ENCODE measurements at regions not wholly inside any gene's neighbourhood (a gene's known extent, or its start where the extent isn't known, plus 50 kb on each side); places are given as distances from the start of the nearest gene placed in this dataset.

DNA sequence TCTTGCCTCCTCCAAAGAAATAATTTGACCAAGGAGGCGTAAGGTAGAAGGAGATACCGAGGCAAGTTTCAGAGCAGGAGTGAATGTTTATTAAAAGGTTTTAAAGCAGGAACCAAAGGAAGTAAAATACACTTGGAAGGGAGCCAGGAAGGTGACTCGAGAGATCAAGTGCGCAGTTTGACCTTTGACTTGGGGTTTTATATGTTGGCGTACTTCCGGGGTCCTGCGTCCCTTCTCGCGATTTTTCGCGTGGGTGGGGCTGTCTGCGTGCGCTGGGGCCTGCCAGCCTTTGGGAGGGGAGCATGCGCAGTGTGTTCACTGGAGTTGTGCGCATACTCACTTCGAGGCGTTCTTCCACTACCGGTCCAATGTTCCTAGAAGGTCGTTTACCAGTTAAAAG lies 166.0 kb upstream of the IRX2 start:
- no peak for ATAC-seq
- peaks cover 17% of the 10 kb centered on the region for H3K36me3 Mint-ChIP-seq
- peaks cover 78% of the 10 kb centered on the region for H3K27me3 Mint-ChIP-seq (ENCODE audit: low read depth)
- peaks cover 57% of the 10 kb centered on the region for H3K4me1 Mint-ChIP-seq
- no peak overlapping the region for H3K27ac Mint-ChIP-seq
- no peak overlapping the region for H3K4me3 Mint-ChIP-seq
- TF ChIP-seq NR1H2 (CRISPR knock-in tag; IDR thresholded peaks at IDR 0.05) (no peak), TEAD1 (CRISPR knock-in tag; IDR thresholded peaks at IDR 0.05) (no peak), NR2C2 (CRISPR knock-in tag; IDR thresholded peaks at IDR 0.05) (no peak), ZNF671 (CRISPR knock-in tag; IDR thresholded peaks at IDR 0.05) (no peak), ZBTB21 (CRISPR knock-in tag; IDR thresholded peaks at IDR 0.05; ENCODE audit: borderline replicate concordance) (no peak), PRRX2 (CRISPR knock-in tag; IDR thresholded peaks at IDR 0.05) (no peak), ETV6 (CRISPR knock-in tag; IDR thresholded peaks at IDR 0.05) (no peak), CREM (CRISPR knock-in tag; IDR thresholded peaks at IDR 0.05) (no peak), GRHL2 (CRISPR knock-in tag; IDR thresholded peaks at IDR 0.05; ENCODE audit: insufficient replicate concordance, severe bottlenecking) (no peak), SOX15 (CRISPR knock-in tag; IDR thresholded peaks at IDR 0.05) (no peak), ELF4 (CRISPR knock-in tag; IDR thresholded peaks at IDR 0.05; ENCODE audit: low read depth) (no peak), TCF7 (CRISPR knock-in tag; IDR thresholded peaks at IDR 0.05; ENCODE audit: low read depth) (no peak), HMGA2 (CRISPR knock-in tag; IDR thresholded peaks at IDR 0.05) (no peak)
- TF ChIP-seq, protein P1, sequence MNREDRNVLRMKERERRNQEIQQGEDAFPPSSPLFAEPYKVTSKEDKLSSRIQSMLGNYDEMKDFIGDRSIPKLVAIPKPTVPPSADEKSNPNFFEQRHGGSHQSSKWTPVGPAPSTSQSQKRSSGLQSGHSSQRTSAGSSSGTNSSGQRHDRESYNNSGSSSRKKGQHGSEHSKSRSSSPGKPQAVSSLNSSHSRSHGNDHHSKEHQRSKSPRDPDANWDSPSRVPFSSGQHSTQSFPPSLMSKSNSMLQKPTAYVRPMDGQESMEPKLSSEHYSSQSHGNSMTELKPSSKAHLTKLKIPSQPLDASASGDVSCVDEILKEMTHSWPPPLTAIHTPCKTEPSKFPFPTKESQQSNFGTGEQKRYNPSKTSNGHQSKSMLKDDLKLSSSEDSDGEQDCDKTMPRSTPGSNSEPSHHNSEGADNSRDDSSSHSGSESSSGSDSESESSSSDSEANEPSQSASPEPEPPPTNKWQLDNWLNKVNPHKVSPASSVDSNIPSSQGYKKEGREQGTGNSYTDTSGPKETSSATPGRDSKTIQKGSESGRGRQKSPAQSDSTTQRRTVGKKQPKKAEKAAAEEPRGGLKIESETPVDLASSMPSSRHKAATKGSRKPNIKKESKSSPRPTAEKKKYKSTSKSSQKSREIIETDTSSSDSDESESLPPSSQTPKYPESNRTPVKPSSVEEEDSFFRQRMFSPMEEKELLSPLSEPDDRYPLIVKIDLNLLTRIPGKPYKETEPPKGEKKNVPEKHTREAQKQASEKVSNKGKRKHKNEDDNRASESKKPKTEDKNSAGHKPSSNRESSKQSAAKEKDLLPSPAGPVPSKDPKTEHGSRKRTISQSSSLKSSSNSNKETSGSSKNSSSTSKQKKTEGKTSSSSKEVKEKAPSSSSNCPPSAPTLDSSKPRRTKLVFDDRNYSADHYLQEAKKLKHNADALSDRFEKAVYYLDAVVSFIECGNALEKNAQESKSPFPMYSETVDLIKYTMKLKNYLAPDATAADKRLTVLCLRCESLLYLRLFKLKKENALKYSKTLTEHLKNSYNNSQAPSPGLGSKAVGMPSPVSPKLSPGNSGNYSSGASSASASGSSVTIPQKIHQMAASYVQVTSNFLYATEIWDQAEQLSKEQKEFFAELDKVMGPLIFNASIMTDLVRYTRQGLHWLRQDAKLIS (CRISPR knock-in tag; IDR thresholded peaks at IDR 0.05; ENCODE audit: borderline replicate concordance) = no peak
- TF ChIP-seq, protein P2, sequence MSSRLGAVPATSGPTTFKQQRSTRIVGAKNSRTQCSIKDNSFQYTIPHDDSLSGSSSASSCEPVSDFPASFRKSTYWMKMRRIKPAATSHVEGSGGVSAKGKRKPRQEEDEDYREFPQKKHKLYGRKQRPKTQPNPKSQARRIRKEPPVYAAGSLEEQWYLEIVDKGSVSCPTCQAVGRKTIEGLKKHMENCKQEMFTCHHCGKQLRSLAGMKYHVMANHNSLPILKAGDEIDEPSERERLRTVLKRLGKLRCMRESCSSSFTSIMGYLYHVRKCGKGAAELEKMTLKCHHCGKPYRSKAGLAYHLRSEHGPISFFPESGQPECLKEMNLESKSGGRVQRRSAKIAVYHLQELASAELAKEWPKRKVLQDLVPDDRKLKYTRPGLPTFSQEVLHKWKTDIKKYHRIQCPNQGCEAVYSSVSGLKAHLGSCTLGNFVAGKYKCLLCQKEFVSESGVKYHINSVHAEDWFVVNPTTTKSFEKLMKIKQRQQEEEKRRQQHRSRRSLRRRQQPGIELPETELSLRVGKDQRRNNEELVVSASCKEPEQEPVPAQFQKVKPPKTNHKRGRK (CRISPR knock-in tag; IDR thresholded peaks at IDR 0.05; ENCODE audit: borderline replicate concordance) = no peak
- TF ChIP-seq, protein P3, sequence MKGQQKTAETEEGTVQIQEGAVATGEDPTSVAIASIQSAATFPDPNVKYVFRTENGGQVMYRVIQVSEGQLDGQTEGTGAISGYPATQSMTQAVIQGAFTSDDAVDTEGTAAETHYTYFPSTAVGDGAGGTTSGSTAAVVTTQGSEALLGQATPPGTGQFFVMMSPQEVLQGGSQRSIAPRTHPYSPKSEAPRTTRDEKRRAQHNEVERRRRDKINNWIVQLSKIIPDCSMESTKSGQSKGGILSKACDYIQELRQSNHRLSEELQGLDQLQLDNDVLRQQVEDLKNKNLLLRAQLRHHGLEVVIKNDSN (CRISPR knock-in tag; IDR thresholded peaks at IDR 0.05) = no peak
- TF ChIP-seq, protein P4, sequence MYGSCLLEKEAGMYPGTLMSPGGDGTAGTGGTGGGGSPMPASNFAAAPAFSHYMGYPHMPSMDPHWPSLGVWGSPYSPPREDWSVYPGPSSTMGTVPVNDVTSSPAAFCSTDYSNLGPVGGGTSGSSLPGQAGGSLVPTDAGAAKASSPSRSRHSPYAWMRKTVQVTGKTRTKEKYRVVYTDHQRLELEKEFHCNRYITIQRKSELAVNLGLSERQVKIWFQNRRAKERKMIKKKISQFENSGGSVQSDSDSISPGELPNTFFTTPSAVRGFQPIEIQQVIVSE (CRISPR knock-in tag; IDR thresholded peaks at IDR 0.05; ENCODE audit: borderline replicate concordance) = no peak
- TF ChIP-seq, protein P5, sequence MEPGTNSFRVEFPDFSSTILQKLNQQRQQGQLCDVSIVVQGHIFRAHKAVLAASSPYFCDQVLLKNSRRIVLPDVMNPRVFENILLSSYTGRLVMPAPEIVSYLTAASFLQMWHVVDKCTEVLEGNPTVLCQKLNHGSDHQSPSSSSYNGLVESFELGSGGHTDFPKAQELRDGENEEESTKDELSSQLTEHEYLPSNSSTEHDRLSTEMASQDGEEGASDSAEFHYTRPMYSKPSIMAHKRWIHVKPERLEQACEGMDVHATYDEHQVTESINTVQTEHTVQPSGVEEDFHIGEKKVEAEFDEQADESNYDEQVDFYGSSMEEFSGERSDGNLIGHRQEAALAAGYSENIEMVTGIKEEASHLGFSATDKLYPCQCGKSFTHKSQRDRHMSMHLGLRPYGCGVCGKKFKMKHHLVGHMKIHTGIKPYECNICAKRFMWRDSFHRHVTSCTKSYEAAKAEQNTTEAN (CRISPR knock-in tag; IDR thresholded peaks at IDR 0.05) = no peak
- DNase-seq (ENCODE audit: low spot score) = no peak
- CTCF ChIA-PET = no interaction called here
- POLR2A ChIA-PET = no interaction called here
- H3K9me3 Mint-ChIP-seq = peaks cover 17% of the 10 kb centered on the region

DNA sequence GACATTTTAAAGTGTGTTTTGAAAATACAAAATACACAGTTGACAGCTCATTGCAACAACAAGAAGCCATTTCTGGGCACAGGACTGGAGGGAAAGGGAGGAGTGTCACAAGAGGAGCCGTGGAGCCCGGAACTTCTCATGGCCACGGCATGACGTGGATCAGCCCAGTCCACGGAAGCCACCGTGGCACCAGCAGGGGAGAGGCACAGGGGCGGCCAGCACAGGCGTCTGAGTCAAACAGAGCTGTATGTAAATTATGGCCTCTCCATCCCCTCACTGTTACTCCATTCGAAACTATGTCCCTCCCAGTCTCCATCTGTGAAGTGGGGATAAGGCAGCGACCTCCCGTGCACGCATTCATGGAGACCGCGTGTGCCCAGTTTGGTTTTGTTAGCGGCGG lies 165.6 kb upstream of the IRX2 start:
- ATAC-seq (no peak), DNase-seq (ENCODE audit: low spot score) (no peak)
- peaks cover 82% of the 10 kb centered on the region for H3K27me3 Mint-ChIP-seq (ENCODE audit: low read depth)
- TF ChIP-seq, protein P6, sequence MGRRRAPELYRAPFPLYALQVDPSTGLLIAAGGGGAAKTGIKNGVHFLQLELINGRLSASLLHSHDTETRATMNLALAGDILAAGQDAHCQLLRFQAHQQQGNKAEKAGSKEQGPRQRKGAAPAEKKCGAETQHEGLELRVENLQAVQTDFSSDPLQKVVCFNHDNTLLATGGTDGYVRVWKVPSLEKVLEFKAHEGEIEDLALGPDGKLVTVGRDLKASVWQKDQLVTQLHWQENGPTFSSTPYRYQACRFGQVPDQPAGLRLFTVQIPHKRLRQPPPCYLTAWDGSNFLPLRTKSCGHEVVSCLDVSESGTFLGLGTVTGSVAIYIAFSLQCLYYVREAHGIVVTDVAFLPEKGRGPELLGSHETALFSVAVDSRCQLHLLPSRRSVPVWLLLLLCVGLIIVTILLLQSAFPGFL (CRISPR knock-in tag; IDR thresholded peaks at IDR 0.05; ENCODE audit: borderline replicate concordance) = no peak
- TF ChIP-seq, protein P7, sequence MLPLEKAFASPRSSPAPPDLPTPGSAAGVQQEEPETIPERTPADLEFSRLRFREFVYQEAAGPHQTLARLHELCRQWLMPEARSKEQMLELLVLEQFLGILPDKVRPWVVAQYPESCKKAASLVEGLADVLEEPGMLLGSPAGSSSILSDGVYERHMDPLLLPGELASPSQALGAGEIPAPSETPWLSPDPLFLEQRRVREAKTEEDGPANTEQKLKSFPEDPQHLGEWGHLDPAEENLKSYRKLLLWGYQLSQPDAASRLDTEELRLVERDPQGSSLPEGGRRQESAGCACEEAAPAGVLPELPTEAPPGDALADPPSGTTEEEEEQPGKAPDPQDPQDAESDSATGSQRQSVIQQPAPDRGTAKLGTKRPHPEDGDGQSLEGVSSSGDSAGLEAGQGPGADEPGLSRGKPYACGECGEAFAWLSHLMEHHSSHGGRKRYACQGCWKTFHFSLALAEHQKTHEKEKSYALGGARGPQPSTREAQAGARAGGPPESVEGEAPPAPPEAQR (CRISPR knock-in tag; IDR thresholded peaks at IDR 0.05) = no peak
- TF ChIP-seq SP1 (CRISPR knock-in tag; conservative IDR thresholded peaks at IDR 0.05) (no peak), ZNF671 (CRISPR knock-in tag; IDR thresholded peaks at IDR 0.05) (no peak), ZBTB21 (CRISPR knock-in tag; IDR thresholded peaks at IDR 0.05; ENCODE audit: borderline replicate concordance) (no peak)
- H3K36me3 Mint-ChIP-seq = peaks cover 15% of the 10 kb centered on the region
- peaks cover 16% of the 10 kb centered on the region for H3K9me3 Mint-ChIP-seq
- POLR2A ChIA-PET = no interaction called here
- CTCF ChIA-PET = no interaction called here
- H3K4me3 Mint-ChIP-seq = no peak overlapping the region
- peaks cover 57% of the 10 kb centered on the region for H3K4me1 Mint-ChIP-seq
- H3K27ac Mint-ChIP-seq = no peak overlapping the region

All from WTC11 (cell line).